PC-9 (cell line): ENCODE measurements at regions not wholly inside any gene's neighbourhood (a gene's known extent, or its start where the extent isn't known, plus 50 kb on each side); places are given as distances from the start of the nearest gene placed in this dataset.

Source experiments
- EZH2 ChIP-seq: fragments of 200-600 bp; sonication (generic); IDR thresholded peaks from 2 replicates; pipeline ENCODE4 v1.8.0; 2017; ENCODE audit warnings: antibody characterized with exemption, low read depth
- TF ChIP-seq, protein P1 (sequence below): fragments of 200-600 bp; sonication (generic); conservative IDR thresholded peaks from 2 replicates; pipeline ENCODE4 v1.6.1; 2017; ENCODE audit warnings: mixed run types, antibody characterized with exemption, mild to moderate bottlenecking, moderate library complexity

GRCh38 chr2:104312684-104313083 is 541.2 kb upstream of the POU3F3 start:
- TF ChIP-seq, protein P1, sequence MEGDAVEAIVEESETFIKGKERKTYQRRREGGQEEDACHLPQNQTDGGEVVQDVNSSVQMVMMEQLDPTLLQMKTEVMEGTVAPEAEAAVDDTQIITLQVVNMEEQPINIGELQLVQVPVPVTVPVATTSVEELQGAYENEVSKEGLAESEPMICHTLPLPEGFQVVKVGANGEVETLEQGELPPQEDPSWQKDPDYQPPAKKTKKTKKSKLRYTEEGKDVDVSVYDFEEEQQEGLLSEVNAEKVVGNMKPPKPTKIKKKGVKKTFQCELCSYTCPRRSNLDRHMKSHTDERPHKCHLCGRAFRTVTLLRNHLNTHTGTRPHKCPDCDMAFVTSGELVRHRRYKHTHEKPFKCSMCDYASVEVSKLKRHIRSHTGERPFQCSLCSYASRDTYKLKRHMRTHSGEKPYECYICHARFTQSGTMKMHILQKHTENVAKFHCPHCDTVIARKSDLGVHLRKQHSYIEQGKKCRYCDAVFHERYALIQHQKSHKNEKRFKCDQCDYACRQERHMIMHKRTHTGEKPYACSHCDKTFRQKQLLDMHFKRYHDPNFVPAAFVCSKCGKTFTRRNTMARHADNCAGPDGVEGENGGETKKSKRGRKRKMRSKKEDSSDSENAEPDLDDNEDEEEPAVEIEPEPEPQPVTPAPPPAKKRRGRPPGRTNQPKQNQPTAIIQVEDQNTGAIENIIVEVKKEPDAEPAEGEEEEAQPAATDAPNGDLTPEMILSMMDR = no peak
- TF ChIP-seq EZH2 = no peak
